SK-N-SH treated with all-trans-retinoic acid at 6 μM for 48 hours (cell line): ENCODE measurements at regions not wholly inside any gene's neighbourhood (a gene's known extent, or its start where the extent isn't known, plus 50 kb on each side); places are given as distances from the start of the nearest gene placed in this dataset.

Experiments used
- CREB5 ChIP-seq: fragments of 250-450 bp; sonication (Bioruptor Pico); IDR thresholded peaks from 2 replicates; pipeline ENCODE4 v1.5.1; 2020; ENCODE audit warnings: low read depth, mild to moderate bottlenecking, moderate library complexity
- PATZ1 ChIP-seq: fragments of 250-450 bp; sonication (Bioruptor Pico); IDR thresholded peaks from 2 replicates; pipeline ENCODE4 v1.8.0; 2020; ENCODE audit warnings: mild to moderate bottlenecking, moderate library complexity, borderline replicate concordance
- SNAI2 ChIP-seq: fragments of 250-450 bp; sonication (Bioruptor Pico); IDR thresholded peaks from 2 replicates; pipeline ENCODE4 v1.5.0; 2020; ENCODE audit warnings: mild to moderate bottlenecking, moderate library complexity
- TCF4 ChIP-seq: fragments of 250-450 bp; sonication (Bioruptor Pico); IDR thresholded peaks from 2 replicates; pipeline ENCODE4 v1.8.0; 2021; ENCODE audit warnings: mild to moderate bottlenecking, moderate library complexity, borderline replicate concordance
- TOX ChIP-seq: fragments of 250-450 bp; sonication (Bioruptor Pico); IDR thresholded peaks from 2 replicates; pipeline ENCODE4 v1.8.0; 2021; ENCODE audit warnings: mild to moderate bottlenecking, moderate library complexity, borderline replicate concordance
- ZFP30 ChIP-seq: fragments of 450-650 bp; formaldehyde crosslinking; IDR thresholded peaks from 2 replicates; pipeline ENCODE4 v1.5.0; 2022; ENCODE audit warnings: mild to moderate bottlenecking, moderate library complexity
- ZNF565 ChIP-seq: fragments of 450-650 bp; formaldehyde crosslinking; conservative IDR thresholded peaks from 2 replicates; pipeline ENCODE4 v1.5.0; 2020; ENCODE audit warnings: low read depth, mild to moderate bottlenecking, moderate library complexity
- ZNF70 ChIP-seq: fragments of 450-650 bp; formaldehyde crosslinking; IDR thresholded peaks from 2 replicates; pipeline ENCODE4 v1.5.0; 2020; ENCODE audit warnings: mild to moderate bottlenecking, moderate library complexity
- ZNF8 ChIP-seq: fragments of 450-650 bp; formaldehyde crosslinking; IDR thresholded peaks from 2 replicates; pipeline ENCODE4 v1.5.0; 2020; ENCODE audit warnings: mild to moderate bottlenecking, moderate library complexity

- TF ChIP-seq ZNF8 (CRISPR knock-in tag): no peak
- TF ChIP-seq ZNF70: no peak
- no peak for TF ChIP-seq TOX
- TF ChIP-seq PATZ1 (CRISPR knock-in tag): no peak
- TF ChIP-seq SNAI2 (CRISPR knock-in tag): no peak
- TF ChIP-seq TCF4 (CRISPR knock-in tag): no peak
- no peak for TF ChIP-seq CREB5
- no peak for TF ChIP-seq ZNF565 (CRISPR knock-in tag)
- no peak for TF ChIP-seq ZFP30 (CRISPR knock-in tag)
Measured at GRCh38 chr18:67386032-67386431, 130.5 kb downstream of the DSEL start.
